ENCODE measurements at regions not wholly inside any gene's neighbourhood (a gene's known extent, or its start where the extent isn't known, plus 50 kb on each side); places are given as distances from the start of the nearest gene placed in this dataset.

DNA sequence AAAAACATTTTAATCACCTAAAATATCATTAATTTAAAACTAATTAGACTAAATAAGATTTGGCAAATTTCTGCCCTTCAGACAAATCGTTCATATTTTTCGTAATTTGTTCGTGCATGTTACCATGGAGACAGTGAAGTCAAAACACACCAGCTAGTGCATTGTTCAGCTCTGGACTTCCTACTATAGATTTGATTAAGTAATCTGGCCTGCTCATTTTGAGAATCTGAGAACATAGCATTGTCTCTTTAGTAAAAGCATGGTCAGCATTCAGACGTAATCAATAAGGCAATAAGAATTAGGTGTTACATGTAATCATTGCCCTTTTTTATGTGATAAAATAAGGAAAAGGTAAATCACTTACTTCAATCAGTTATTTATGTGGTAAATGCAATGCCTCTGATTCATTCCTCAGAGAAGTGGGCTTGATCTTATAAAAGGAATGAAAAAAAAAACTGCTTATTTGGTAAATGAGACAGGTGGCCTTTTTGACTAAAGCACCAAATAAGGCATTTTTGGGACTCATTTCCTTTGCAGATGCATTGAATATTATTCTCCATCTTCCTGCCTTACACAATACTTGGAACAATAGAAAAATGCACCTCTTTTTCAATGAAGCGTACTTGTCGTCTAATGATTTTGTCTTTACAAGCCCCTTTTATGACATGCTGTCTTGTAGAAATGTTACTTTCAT, 84.5 kb upstream of the FNDC3B start:
- DNase-seq (no peak), ATAC-seq (no peak)
- intact Hi-C loops (cut with micrococcal nuclease): no loop called here

DNA sequence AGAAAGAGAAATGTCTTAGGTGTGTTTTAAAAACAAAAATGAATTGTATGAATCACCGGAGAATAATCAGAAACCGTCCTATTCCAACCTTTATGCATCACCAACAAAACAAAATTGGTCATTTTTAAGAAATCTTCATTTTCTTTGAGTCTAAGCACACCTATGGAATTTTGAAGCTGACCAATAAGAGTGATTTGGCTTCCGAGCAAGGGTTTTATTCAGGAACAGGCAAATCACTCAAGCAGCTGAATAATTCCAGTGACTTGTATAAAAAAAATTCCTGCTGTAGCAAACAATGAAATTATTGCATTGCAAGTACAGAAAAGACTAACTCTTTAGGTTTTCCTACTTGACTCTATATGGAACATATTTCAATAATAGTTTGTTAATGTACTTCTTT, 83.8 kb upstream of the FNDC3B start:
- no peak for ATAC-seq
- DNase-seq: no peak
- intact Hi-C loops (cut with micrococcal nuclease): no loop called here

DNA sequence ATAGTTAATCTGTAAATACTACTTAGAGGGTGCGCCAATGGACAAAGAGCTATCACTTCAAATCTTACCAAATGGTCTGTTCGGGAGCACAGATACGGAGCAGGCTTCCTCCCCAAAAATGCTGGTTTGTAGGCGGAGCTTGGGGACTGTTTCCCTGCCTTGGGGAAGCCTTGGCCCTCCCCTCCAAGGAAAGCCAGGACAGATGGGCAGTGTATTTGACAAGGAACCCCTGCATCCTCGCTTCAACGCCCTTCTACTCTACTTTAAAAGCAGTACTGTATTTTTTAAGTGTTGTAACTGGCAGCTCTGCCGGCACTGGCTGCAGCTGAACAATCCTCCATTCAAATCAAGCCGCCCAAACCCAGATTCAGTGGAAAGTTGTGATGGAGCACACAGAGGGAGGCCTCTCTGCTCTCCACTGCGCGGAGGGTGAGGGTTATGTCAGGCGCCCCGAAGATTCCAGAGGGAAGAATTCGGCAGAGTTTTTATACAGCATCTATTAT, 83.1 kb upstream of the FNDC3B start:
- intact Hi-C loops (cut with micrococcal nuclease): no loop called here
- DNase-seq (no peak), ATAC-seq (no peak)

DNA sequence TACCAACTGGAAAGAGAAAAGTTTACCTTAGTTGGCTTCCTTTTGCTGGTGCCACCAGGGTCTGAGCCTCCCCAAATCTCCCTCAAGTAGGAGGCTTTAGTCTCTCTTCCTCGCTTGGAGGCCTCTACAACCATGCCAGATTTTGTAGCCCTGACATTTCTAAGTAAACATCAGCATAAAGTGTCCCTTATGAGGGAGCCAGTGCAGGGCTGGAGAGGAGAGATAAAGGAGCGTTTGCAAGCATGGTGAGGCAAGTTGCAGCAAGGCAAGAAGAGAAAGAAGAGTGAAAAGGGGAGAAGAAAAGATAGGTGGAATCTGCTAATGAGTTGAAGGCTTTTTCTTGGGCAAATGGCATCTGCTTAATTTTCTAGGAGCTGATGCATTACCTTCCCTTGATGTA, 82.7 kb upstream of the FNDC3B start:
- ATAC-seq: no peak
- intact Hi-C loops (cut with micrococcal nuclease): no loop called here
- DNase-seq: no peak

DNA sequence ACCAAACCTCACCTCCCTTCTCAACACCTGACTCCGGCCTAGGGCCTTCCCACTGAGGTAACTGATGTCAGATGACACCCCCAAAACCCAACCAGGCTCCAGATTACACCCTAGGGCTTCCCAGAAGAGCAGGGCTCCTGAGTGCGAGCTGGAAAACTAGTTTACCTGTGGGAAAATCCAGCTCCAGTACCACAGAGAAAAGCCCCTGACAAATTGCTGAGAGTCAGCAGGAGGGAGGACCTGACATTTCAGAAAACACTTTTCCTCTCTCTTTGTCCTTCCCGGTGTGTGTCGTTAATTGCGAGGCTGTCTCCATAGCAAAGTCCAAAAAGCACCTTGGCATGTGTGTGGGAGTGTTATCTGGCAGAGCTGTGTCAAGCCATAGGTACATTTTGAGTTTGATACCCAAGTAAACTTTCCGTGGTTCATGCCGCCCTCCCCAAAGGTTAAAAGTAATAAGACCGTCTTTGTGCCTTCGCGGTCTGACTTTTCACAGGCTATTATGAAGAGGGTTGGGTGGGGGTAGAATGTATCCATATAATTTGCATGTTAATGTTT, 79.8 kb upstream of the FNDC3B start:
- ATAC-seq: no peak
- no peak for DNase-seq
- intact Hi-C loops (cut with micrococcal nuclease): no loop called here

DNA sequence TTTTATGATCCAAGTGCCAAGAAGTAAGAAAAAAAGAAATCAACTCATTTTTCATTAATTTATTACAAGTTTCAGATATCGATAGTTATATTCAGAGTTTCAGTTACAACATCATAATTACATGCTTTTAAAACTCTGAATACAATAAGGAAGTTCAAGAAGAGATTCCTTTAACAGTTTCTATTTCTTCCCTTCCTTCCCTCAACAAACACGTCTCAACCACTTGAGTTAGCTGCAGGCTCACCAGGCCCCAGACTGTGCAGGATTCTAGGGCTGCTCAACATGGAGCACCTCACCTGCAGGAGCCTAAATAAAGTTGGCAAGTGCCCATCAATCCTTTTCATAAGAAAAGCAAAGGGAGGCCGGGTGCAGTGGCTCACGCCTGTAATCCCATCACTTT, 79.2 kb upstream of the FNDC3B start:
- no peak for ATAC-seq
- DNase-seq: no peak
- intact Hi-C loops (cut with micrococcal nuclease): no loop called here

DNA sequence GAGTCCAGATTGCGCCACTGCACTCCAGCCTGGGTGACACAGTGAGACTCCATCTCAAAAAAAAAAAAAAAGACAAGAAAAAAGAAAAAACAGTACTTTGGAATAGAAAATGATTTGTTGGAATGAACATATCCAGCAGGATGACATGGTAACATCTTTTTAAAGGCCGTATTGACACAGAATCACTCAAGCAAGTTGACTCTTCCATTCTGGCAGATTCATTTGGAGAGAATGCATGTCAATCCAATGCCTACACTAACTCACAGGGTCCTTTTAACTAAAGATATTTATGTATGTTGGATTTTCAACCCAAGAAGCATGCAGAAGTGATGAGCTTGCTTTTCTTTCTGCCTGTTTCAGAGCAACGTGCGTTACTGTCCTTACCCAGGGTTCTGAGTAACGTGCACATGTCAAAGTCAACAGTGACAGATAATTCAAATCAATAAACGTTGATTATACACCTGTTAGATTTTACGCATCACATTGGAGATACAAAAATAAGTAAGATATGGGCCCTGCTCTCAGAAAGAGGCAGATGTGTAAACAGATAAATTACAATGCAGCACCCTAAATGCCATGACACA, 77.1 kb upstream of the FNDC3B start:
- ATAC-seq: no peak
- intact Hi-C loops (cut with micrococcal nuclease): no loop called here
- no peak for DNase-seq

DNA sequence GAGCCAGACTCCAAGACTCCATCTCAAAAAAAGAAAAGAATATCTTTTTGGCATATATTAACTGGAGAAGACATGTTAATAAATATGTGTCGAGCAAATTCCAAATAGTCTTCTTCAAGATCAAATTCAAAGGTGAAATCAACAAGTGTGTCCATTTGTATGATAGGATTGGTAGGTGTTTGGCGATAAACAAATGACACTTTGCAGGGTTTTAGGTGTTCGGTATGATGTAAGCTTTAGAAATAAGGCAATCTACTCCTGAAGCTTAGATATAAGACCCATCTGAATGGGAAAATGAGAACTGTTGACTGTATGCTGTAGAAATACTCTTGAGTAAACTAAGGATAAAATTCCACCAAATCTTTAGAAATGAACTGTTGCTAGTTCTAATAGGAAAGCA, 75.8 kb upstream of the FNDC3B start:
- ATAC-seq (no peak), DNase-seq (no peak)
- intact Hi-C loops (cut with micrococcal nuclease): no loop called here

DNA sequence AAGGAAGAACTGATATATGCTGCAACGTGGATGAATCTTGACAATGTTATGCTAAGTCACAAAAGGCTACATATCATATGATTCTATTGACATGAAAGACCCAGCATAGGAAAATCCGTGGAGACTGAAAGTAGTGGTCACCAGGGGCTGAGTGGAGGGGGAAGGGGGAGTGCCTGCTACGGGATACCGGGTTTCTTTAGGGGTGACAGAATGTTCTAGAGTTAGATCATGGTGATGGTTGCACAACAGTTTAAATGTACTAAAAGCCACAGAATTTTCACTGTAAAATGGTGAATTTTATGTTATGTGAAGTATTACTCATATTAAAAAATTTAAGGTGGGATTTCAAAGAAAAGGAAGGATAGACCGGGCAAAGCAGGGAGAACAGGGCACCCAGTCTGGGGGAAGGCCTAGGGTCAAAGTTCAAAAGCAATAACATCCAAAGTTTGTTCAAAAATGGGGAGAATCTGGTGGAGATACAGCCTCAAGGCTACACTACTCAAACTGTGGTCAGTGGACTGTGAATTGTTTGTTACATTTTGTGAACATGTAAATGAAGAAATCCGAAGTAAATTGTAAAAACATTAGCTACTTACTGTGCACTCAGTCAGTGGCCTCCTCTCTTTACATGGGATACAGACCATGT, 74.2 kb upstream of the FNDC3B start:
- intact Hi-C loops (cut with micrococcal nuclease): no loop called here
- no peak for ATAC-seq
- DNase-seq: no peak

DNA sequence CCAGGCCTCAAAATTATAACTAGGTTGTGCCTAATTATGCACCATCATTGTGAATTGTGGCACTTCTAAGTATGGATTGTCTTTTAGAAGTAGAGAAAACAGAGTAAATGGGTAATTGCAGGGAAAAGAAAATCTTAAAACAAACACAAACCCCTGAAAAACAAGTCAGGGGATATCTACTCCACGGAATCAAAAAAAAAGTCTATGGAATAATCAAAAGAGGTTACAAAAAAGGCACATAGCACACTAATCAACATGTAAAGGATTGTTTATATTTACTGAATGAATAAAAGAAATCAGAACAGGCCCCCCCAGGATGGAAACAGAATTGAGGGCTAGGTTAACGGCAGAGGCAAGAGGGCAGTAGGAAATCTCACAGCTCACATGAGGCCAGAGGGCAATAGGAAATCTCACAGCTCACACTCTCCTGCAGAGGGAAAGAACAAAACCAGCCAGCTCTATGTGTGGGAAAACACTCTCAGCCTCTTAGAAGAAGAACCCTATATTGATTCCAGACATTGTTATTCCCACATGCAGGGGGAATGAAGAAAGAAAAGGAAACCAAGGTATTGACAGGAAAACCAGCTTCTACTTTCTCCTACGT, 72.7 kb upstream of the FNDC3B start:
- DNase-seq (no peak), ATAC-seq (peak; percentile 14)
- intact Hi-C loops (cut with micrococcal nuclease): no loop called here

DNA sequence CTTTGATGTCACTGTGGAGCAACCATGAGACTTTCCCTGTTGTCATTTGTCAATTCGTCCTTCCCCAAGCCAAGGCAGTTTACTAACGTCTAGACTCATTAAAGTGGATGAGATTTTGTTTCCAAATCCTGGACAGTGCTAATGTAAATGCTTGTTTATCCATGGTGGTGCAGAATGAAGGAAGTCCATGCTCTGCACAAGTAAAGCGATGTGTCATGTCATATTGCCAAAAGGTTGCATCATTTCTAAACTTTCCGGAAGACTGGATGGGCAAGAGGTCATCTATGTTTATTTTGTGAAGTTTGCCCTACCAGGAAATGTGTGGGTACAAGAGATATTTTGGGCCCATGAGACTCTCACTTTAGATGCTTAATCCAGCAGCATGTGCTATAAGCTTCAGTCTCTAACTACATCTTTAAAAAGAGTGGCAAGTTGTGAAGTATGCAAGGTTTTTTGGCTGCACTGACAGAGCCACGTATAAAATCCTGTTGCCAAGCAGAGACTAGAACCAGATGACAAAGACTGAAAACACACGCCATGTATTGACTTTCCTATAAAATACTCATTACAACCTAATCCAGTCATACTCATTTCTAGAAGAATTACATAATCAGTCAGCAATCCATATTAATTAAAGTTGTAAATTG, 72.1 kb upstream of the FNDC3B start:
- DNase-seq: no peak
- ATAC-seq: peak; percentile 88
- intact Hi-C loops (cut with micrococcal nuclease): no loop called here

DNA sequence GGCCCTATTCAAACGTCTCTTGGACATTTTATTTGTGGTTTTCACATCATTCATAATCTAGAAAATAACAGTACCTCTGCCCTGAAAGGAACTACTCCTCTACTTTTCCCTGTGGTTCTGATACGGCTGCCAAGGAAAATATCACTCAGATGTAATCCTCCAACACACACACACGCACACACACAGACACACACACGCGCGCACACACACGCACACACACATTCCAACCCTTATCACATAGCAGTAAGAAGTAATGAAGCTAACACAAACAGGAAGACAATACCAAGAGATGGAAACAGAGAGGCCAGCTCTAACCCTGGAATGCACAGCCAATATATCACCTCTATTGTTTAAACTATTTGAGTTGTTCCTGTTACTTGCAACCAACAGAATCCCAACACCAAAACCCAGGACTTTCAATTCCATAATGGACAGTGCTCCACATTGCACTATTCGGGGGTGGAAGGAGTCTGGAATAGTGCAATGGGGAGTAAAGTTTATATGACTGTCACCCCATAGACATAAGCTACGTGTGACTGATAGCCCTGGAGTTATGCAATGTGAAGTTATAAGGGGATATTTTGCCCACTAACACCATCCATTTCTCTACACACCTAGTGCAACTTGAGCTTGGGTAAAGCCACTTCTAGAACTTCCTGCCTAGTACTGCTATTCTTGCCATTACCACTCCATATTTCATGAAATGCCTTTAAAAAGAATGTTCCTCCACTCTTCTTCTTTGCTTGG, 71.3 kb upstream of the FNDC3B start:
- DNase-seq (no peak), ATAC-seq (peak; percentile 46)
- intact Hi-C loops (cut with micrococcal nuclease): no loop called here

DNA sequence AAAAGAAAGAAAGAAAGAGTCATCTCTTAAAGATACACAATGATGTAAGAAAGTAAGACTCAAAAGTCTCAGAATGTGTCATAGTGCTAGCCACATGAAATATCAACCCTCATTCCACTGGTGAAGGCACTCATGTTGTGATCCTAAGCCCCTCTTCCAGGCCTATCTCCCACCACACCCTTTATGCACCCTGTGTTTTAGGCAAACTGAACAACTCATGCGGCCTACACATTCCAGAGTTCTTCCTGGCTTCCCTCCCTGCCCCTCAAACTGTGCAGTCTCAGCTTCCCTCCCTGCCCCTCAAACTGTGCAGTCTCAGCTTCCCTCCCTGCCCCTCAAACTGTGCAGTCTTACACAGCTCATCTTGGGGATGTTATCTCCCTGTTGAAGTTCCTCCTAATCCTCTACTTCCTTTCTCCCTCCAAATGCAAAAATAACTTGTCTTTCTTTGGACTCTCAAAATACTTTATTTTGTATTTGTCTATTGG, 69.0 kb upstream of the FNDC3B start:
- DNase-seq (no peak), ATAC-seq (no peak)
- intact Hi-C loops (cut with micrococcal nuclease): no loop called here

DNA sequence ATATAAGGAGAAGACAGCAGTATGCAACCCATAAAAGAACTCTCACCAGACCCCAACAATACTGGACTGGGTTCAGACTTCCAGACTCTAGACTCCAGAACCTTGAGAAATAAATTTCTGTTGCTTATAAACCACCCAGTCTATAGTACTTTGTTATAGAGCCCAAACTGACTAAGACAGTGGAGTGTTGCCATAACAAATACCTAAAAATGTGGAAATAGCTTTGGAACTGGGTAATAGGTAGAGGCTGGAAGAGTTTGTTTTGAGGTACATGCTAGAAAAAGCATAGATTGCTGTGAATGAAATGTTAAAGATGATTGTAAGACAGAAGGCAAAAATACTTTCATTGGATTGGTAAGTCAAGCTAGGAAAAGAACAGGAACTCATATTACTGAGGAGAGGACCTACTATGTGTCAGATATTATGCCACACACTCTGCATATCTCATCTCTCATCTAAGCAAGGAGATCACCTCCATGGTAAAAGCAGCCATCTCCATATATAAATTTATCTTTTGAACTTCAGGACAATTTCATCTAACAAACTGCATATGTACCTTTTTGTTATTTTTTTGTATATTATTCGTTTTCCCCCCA, 67.4 kb upstream of the FNDC3B start:
- intact Hi-C loops (cut with micrococcal nuclease): no loop called here
- no peak for DNase-seq
- no peak for ATAC-seq

DNA sequence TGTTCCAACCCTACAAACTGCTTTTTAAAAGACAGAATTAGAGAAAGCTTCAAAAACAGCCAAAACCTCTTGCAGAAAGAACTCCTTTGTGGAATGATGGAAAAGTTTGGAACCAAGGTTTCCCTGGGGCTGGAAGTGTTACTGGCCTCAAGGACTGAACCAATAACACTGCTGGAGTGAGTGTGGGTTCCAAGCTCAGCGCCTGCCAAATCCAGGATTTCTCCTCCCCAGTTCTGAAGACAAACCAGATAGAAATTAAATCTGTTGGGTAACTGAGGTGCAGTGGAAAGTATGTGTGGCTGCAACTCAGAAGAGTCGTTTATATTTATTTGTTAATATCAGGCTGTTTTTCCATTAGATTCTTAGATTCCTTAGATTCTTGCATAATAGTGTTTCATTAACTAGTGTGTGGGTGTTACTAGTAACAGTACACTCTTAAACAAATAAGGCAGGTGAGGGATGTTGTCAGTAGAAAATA, 66.5 kb upstream of the FNDC3B start:
- intact Hi-C loops (cut with micrococcal nuclease): no loop called here
- peak; percentile 69 for DNase-seq
- peak; percentile 81 for ATAC-seq

DNA sequence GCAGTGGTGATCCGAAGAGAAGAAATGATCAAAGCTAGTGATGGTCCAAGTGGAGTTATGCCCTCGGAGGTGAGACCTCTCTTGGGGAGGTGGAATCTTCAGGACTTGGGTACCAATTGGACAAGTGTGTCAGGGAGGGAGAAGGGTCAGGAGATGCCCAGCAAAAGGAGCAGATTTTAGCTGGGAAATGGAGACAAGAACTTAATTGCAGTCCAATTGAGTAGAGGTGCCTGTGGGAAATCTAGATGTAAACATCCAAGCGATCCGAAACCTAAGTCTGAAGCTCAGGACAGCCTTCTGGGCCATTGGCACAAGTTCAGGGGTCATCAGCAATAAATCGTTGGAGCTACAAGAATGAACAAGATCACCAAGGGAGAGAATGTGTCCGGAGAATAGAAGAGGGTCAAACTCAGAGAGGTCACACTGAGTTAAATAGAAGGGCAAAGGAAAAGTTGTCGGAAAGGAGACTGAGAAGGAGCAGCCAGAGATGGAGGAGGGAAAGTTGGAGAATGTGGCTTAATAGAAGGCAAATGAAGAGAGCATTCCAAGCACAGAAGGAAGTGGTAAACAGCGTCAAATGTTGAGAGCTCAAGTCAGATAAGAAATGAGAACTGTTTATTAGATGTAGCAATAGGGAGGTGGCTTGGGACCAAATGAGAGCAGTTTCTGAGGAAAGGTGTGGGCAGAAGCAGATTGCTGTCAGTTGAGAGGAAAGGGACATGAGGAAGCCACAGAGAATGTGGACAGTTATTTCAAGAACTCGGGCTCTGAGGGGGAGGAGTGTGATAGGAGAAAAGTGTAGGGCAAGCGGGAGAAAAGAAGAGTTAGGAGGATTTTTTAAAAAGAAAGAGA, 64.2 kb upstream of the FNDC3B start:
- intact Hi-C loops (cut with micrococcal nuclease): no loop called here
- ATAC-seq: peak; percentile 58
- DNase-seq: no peak

DNA sequence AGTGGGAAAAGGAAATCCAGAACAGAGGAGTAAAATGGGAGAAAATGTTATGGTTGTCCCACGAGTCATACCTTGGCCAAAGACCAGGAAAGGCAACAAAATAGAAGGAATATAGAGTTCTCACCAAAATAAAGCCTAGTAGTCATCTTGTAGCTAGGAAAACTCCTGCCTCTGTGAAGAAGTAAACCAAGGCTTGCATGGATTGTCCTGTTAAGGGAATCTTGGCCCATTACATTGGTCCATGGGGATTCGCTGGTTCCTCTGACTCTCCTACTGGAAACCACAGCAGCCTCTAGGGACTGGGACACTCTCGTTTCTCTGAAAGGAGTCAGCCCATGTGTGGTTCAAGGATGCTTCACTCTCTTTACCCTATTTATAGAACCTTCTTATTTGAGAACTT, 62.9 kb upstream of the FNDC3B start:
- intact Hi-C loops (cut with micrococcal nuclease): no loop called here
- DNase-seq (no peak), ATAC-seq (peak; percentile 26)
